Fibroblast of lung (primary cell): ENCODE measurements at regions not wholly inside any gene's neighbourhood (a gene's known extent, or its start where the extent isn't known, plus 50 kb on each side); places are given as distances from the start of the nearest gene placed in this dataset.

Experiments
- EZH2 ChIP-seq: IDR thresholded peaks from 2 replicates; pipeline ENCODE4 v1.5.1; 2012; ENCODE audit warnings: low read length, control low read depth, mild to moderate bottlenecking; ENCODE audit errors: missing control alignments
- TF ChIP-seq, protein P1 (sequence below), 2 donors: IDR thresholded peaks in 1 of 2; conservative IDR thresholded peaks in 1 of 2; 1 replicate in 1 of 2; 2 replicates in 1 of 2; pipeline ENCODE4 v1.5.1; 2011 to 2012; ENCODE audit warnings: low read length in 2 of 2, control low read depth in 1 of 2, inconsistent platforms in 1 of 2, low read depth in 1 of 2, mild to moderate bottlenecking in 1 of 2

DNA sequence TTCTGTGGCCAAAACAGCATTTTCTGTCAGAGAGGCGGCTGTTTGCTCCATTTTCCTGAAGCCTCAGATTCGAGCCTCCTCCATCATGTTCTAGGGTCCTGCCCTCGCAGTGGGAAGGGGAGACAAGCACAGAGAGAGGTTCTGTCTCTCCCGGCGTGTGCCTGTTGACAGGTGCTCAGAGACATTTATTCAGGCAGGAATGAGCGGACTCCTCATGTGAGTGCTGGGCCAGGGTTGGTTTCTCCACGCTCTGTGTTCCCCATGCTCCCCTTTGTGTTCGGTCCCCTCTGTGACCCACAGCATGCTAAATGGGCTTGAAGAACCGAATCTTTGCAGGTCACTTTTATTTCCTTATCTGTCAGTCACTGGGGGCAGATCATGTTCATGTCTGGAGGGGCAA is 374.6 kb downstream of the GLRX3 start:
- TF ChIP-seq, protein P1, sequence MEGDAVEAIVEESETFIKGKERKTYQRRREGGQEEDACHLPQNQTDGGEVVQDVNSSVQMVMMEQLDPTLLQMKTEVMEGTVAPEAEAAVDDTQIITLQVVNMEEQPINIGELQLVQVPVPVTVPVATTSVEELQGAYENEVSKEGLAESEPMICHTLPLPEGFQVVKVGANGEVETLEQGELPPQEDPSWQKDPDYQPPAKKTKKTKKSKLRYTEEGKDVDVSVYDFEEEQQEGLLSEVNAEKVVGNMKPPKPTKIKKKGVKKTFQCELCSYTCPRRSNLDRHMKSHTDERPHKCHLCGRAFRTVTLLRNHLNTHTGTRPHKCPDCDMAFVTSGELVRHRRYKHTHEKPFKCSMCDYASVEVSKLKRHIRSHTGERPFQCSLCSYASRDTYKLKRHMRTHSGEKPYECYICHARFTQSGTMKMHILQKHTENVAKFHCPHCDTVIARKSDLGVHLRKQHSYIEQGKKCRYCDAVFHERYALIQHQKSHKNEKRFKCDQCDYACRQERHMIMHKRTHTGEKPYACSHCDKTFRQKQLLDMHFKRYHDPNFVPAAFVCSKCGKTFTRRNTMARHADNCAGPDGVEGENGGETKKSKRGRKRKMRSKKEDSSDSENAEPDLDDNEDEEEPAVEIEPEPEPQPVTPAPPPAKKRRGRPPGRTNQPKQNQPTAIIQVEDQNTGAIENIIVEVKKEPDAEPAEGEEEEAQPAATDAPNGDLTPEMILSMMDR (conservative IDR thresholded peaks at IDR 0.05 in 1 of 2, IDR thresholded peaks at IDR 0.05 in 1 of 2; ENCODE audit: low read depth in 1 of 2, low read length in 2 of 2): no peak
- no peak for TF ChIP-seq EZH2
